HK-2 (cell line): ENCODE measurements at regions not wholly inside any gene's neighbourhood (a gene's known extent, or its start where the extent isn't known, plus 50 kb on each side); places are given as distances from the start of the nearest gene placed in this dataset.

ENCODE experiments used
- DNase-seq: peaks from one replicate; pipeline ENCODE4 v3.0.0-alpha.2; 2018; ENCODE audit not compliant: unreplicated experiment

- no peak for DNase-seq
Measured at GRCh38 chr11:11044137-11044855, 186.4 kb upstream of the ZBED5 start.

GRCh38 chr11:11043721-11044120, 185.9 kb upstream of the ZBED5 start:
- DNase-seq, result no peak

GRCh38 chr11:11039208-11039965, 181.5 kb upstream of the ZBED5 start:
- no peak for DNase-seq

GRCh38 chr11:11038782-11039181, 180.9 kb upstream of the ZBED5 start:
- no peak for DNase-seq

GRCh38 chr11:11038352-11038751, 180.5 kb upstream of the ZBED5 start:
- no peak for DNase-seq

GRCh38 chr11:11036848-11037732, 179.2 kb upstream of the ZBED5 start:
- no peak for DNase-seq

- no peak for DNase-seq
Measured at GRCh38 chr11:11036185-11036847, 178.5 kb upstream of the ZBED5 start.

GRCh38 chr11:11035331-11035730, 177.5 kb upstream of the ZBED5 start:
- no peak for DNase-seq

GRCh38 chr11:11034476-11034875, 176.6 kb upstream of the ZBED5 start:
- no peak for DNase-seq

GRCh38 chr11:11032066-11032465, 174.2 kb upstream of the ZBED5 start:
- DNase-seq, result no peak

GRCh38 chr11:11029027-11029426, 171.2 kb upstream of the ZBED5 start:
- DNase-seq, result no peak

GRCh38 chr11:11028017-11028692, 170.3 kb upstream of the ZBED5 start:
- peak; percentile 30 for DNase-seq

GRCh38 chr11:11027288-11027687, 169.4 kb upstream of the ZBED5 start:
- no peak for DNase-seq

- DNase-seq, result no peak
Measured at GRCh38 chr11:11025087-11025486, 167.2 kb upstream of the ZBED5 start.

- no peak for DNase-seq
Measured at GRCh38 chr11:11022125-11022730, 164.4 kb upstream of the ZBED5 start.

GRCh38 chr11:11021563-11021962, 163.7 kb upstream of the ZBED5 start:
- DNase-seq, result no peak

- no peak for DNase-seq
Measured at GRCh38 chr11:11020747-11021149, 162.9 kb upstream of the ZBED5 start.

GRCh38 chr11:11020219-11020726, 162.4 kb upstream of the ZBED5 start:
- no peak for DNase-seq

- DNase-seq, result no peak
Measured at GRCh38 chr11:11016943-11017342, 159.1 kb upstream of the ZBED5 start.

GRCh38 chr11:11016068-11016467, 158.2 kb upstream of the ZBED5 start:
- DNase-seq, result no peak

- DNase-seq, result no peak
Measured at GRCh38 chr11:11011617-11012016, 153.8 kb upstream of the ZBED5 start.
